Left ventricle myocardium inferior (tissue), 1 donor: ENCODE measurements at regions not wholly inside any gene's neighbourhood (a gene's known extent, or its start where the extent isn't known, plus 50 kb on each side); places are given as distances from the start of the nearest gene placed in this dataset.
A peak's percentile ranks its signal among the peaks of the same experiment; 100 is the strongest.

Source experiments
- DNase-seq: peaks from one replicate; pipeline ENCODE4 v3.0.0-alpha.2; 2020
- H3K27ac ChIP-seq: fragments of 200-600 bp; replicated peaks from 2 replicates; pipeline ENCODE4 v1.8.0; 2021
- H3K27me3 ChIP-seq: fragments of 200-600 bp; 2 replicates; pipeline ENCODE4 v1.8.0; 2021; ENCODE audit warnings: low read depth
- H3K36me3 ChIP-seq: fragments of 200-600 bp; 2 replicates; pipeline ENCODE4 v1.8.0; 2021
- H3K4me1 ChIP-seq: fragments of 200-600 bp; 2 replicates; pipeline ENCODE4 v1.8.0; 2021
- H3K4me3 ChIP-seq: fragments of 200-600 bp; 2 replicates; pipeline ENCODE4 v1.8.0; 2021; ENCODE audit warnings: mild to moderate bottlenecking, moderate library complexity
- H3K9me3 ChIP-seq: fragments of 200-600 bp; replicated peaks from 2 replicates; pipeline ENCODE4 v1.8.0; 2021
- intact Hi-C: fragments of 100-400 bp; cut with micrococcal nuclease; formaldehyde crosslinking; loops from one replicate; pipeline ENCODE4 v1.11.0; 2022
- TF ChIP-seq, protein P1 (sequence below): fragments of 200-600 bp; IDR thresholded peaks from 2 replicates; pipeline ENCODE4 v1.8.0; 2021; ENCODE audit warnings: antibody characterized with exemption, mild to moderate bottlenecking, borderline replicate concordance
- donor health status: DM: no; HTN: yes; CAD: no; lungs with severe emphysema.

- Histone ChIP-seq H3K27ac (peak overlapping the region; percentile 18), H3K4me1 (no peaks in the 10 kb centered on the region), H3K4me3 (no peak overlapping the region), H3K9me3 (peaks cover under 1% of the 10 kb centered on the region), H3K36me3 (no peaks in the 10 kb centered on the region), H3K27me3 (no peaks in the 10 kb centered on the region)
- DNase-seq = no peak
- intact Hi-C loops = no loop called here
- TF ChIP-seq, protein P1, sequence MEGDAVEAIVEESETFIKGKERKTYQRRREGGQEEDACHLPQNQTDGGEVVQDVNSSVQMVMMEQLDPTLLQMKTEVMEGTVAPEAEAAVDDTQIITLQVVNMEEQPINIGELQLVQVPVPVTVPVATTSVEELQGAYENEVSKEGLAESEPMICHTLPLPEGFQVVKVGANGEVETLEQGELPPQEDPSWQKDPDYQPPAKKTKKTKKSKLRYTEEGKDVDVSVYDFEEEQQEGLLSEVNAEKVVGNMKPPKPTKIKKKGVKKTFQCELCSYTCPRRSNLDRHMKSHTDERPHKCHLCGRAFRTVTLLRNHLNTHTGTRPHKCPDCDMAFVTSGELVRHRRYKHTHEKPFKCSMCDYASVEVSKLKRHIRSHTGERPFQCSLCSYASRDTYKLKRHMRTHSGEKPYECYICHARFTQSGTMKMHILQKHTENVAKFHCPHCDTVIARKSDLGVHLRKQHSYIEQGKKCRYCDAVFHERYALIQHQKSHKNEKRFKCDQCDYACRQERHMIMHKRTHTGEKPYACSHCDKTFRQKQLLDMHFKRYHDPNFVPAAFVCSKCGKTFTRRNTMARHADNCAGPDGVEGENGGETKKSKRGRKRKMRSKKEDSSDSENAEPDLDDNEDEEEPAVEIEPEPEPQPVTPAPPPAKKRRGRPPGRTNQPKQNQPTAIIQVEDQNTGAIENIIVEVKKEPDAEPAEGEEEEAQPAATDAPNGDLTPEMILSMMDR = no peak
Observed at GRCh38 chr4:163621821-163622220, 127.3 kb downstream of the TMA16 start.

DNA sequence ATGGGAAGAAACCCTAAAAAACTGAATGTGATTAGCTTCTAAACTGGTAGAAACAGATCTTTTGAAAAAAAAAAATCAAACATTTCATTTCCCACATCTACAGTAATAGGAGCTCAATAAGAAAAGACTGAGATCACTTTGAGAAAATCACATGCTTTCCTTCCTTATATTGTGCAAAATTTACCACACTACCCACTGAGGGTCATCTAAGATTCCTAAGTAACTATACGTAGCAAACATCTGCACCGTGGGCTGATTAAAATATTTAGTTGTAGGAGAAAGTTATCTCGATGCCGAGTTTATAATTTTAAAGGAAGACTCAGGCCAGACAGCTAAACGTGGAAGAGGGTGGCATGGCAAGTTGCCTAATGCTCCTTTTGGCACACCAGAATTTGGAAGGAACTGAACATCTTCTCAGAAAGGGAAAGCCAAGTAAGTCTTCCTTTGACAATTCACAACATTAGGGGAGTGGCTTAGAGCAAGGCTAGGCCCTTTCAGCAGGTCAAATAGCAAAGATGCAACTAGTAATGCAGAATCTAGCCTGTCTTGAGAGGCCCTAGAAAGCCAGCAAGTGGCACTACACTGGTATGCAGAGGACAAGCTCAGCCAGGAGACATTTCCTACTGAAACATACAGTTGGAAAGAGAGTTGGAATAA, 128.0 kb downstream of the TMA16 start:
- no peaks in the 10 kb centered on the region for H3K4me1 ChIP-seq
- DNase-seq = no peak
- peaks cover 8% of the 10 kb centered on the region for H3K9me3 ChIP-seq
- no peak overlapping the region for H3K4me3 ChIP-seq
- H3K27me3 ChIP-seq = no peaks in the 10 kb centered on the region
- TF ChIP-seq, protein P1 = no peak
- intact Hi-C loops = no loop called here
- H3K36me3 ChIP-seq = no peaks in the 10 kb centered on the region
- no peak overlapping the region for H3K27ac ChIP-seq

- Histone ChIP-seq H3K9me3 (peaks cover 16% of the 10 kb centered on the region), H3K36me3 (no peaks in the 10 kb centered on the region), H3K27me3 (no peaks in the 10 kb centered on the region), H3K4me1 (no peaks in the 10 kb centered on the region), H3K27ac (no peak overlapping the region), H3K4me3 (no peak overlapping the region)
- intact Hi-C loops = no loop called here
- TF ChIP-seq, protein P1 = no peak
- DNase-seq = no peak
Observed at GRCh38 chr4:163623787-163624186, 129.3 kb downstream of the TMA16 start.

GRCh38 chr4:163624727-163625126, 130.2 kb downstream of the TMA16 start:
- intact Hi-C loops = no loop called here
- H3K27ac ChIP-seq = no peak overlapping the region
- H3K4me1 ChIP-seq = no peaks in the 10 kb centered on the region
- no peaks in the 10 kb centered on the region for H3K36me3 ChIP-seq
- no peak for DNase-seq
- H3K4me3 ChIP-seq = no peak overlapping the region
- no peaks in the 10 kb centered on the region for H3K27me3 ChIP-seq
- TF ChIP-seq, protein P1 = no peak
- peaks cover 26% of the 10 kb centered on the region for H3K9me3 ChIP-seq

DNA sequence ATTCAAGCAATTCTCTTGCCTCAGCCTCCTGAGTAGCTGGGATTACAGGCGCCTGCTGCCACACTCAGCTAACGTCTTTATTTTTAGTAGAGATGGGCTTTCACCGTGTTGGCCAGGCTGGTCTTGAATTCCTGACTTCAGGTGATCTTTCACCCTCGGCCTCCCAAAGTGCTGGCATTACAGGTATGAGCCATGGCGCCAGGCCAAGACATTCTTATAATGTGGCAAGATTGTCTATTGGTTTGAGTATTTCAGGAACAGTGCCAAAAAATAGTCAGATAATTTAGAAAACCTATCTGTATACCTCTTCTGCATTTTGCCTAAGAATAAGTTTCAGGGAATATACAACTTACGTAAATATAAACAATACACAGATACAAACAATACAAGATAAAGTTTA, 136.8 kb downstream of the TMA16 start:
- TF ChIP-seq, protein P1 = no peak
- Histone ChIP-seq H3K36me3 (no peaks in the 10 kb centered on the region), H3K4me1 (no peaks in the 10 kb centered on the region), H3K4me3 (no peak overlapping the region), H3K27ac (no peak overlapping the region), H3K9me3 (peaks cover 27% of the 10 kb centered on the region), H3K27me3 (no peaks in the 10 kb centered on the region)
- intact Hi-C loops = no loop called here
- DNase-seq = no peak
